Stomach (tissue), 4 donors: ENCODE measurements at regions not wholly inside any gene's neighbourhood (a gene's known extent, or its start where the extent isn't known, plus 50 kb on each side); places are given as distances from the start of the nearest gene placed in this dataset.

Experiments
- EP300 ChIP-seq: sonication (generic); formaldehyde crosslinking; IDR thresholded peaks from one replicate; pipeline ENCODE4 v1.6.1; 2017; ENCODE audit warnings: antibody characterized with exemption
- POLR2A ChIP-seq, 4 donors: fragments of 450-650 bp; IDR thresholded peaks; one replicate each; pipeline ENCODE4 v1.6.1; 2016; ENCODE audit warnings: antibody characterized with exemption in 4 of 4, control low read depth in 2 of 4, mild to moderate bottlenecking in 1 of 4, moderate library complexity in 1 of 4
- POLR2AphosphoS5 ChIP-seq, 3 donors: sonication (generic); formaldehyde crosslinking; IDR thresholded peaks; one replicate each; pipeline ENCODE4 v1.6.1; 2016; ENCODE audit warnings: antibody characterized with exemption in 3 of 3
- TF ChIP-seq, protein P1 (sequence below), 7 experiments: fragments of 450-650 bp in 4 of 7; fragments of 200-600 bp in 3 of 7; sonication (generic) in 3 of 7; IDR thresholded peaks; one replicate each; pipeline ENCODE4 v1.5.1; 2016 to 2019; ENCODE audit warnings: antibody characterized with exemption in 7 of 7, control low read depth in 2 of 7, mild to moderate bottlenecking in 1 of 7

DNA sequence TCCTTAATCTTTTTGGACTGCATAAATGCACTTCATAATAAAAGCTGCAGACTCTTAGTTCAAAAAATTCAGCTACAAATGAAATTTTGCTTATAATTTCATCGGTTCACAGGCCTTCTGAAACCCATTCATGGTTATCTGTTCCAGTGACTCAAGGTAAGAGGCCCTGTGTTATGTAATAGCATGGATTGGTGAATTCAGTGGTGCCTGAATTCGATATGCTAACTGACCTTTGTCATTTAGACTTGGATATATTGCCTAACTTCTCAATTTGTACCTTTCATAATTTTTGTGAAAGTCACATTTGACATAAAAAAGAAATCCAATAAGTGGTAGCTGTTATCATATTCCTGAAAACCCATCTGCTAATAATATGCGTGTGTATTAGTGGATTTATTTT, 349.9 kb upstream of the KIRREL3 start:
- TF ChIP-seq POLR2A (IDR thresholded peaks at IDR 0.05) (no peak), EP300 (no peak), POLR2AphosphoS5 (IDR thresholded peaks at IDR 0.05) (no peak)
- TF ChIP-seq, protein P1, sequence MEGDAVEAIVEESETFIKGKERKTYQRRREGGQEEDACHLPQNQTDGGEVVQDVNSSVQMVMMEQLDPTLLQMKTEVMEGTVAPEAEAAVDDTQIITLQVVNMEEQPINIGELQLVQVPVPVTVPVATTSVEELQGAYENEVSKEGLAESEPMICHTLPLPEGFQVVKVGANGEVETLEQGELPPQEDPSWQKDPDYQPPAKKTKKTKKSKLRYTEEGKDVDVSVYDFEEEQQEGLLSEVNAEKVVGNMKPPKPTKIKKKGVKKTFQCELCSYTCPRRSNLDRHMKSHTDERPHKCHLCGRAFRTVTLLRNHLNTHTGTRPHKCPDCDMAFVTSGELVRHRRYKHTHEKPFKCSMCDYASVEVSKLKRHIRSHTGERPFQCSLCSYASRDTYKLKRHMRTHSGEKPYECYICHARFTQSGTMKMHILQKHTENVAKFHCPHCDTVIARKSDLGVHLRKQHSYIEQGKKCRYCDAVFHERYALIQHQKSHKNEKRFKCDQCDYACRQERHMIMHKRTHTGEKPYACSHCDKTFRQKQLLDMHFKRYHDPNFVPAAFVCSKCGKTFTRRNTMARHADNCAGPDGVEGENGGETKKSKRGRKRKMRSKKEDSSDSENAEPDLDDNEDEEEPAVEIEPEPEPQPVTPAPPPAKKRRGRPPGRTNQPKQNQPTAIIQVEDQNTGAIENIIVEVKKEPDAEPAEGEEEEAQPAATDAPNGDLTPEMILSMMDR (IDR thresholded peaks at IDR 0.05), result no peak
